ENCODE measurements at regions not wholly inside any gene's neighbourhood (a gene's known extent, or its start where the extent isn't known, plus 50 kb on each side); places are given as distances from the start of the nearest gene placed in this dataset.

DNA sequence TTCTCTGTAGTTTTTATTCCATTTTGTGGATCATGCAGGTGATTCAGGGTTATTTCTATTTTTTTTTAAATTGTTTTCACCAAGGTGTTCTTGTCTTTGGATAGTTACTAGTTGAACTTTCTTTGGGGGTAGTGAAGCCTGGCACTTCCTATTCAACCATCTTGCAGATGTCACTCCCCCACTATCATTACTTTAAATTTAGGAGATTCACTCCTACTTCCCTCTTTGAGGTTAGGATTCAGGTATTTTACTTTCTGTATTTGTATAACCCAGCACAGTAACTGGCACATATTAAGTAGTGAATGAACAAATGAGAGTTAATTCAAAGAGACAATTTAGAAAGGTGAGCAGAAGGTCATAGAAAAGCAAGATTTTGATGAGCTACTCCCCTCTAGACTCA, 255.6 kb downstream of the ATP23 start:
- TF ChIP-seq, protein P1, sequence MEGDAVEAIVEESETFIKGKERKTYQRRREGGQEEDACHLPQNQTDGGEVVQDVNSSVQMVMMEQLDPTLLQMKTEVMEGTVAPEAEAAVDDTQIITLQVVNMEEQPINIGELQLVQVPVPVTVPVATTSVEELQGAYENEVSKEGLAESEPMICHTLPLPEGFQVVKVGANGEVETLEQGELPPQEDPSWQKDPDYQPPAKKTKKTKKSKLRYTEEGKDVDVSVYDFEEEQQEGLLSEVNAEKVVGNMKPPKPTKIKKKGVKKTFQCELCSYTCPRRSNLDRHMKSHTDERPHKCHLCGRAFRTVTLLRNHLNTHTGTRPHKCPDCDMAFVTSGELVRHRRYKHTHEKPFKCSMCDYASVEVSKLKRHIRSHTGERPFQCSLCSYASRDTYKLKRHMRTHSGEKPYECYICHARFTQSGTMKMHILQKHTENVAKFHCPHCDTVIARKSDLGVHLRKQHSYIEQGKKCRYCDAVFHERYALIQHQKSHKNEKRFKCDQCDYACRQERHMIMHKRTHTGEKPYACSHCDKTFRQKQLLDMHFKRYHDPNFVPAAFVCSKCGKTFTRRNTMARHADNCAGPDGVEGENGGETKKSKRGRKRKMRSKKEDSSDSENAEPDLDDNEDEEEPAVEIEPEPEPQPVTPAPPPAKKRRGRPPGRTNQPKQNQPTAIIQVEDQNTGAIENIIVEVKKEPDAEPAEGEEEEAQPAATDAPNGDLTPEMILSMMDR (IDR thresholded peaks at IDR 0.05; ENCODE audit: insufficient read depth, low read length), result no peak
- TF ChIP-seq POLR2AphosphoS5 (IDR thresholded peaks at IDR 0.05; ENCODE audit: low read depth), result no peak

All from HL-60 (cell line).